ENCODE measurements at regions not wholly inside any gene's neighbourhood (a gene's known extent, or its start where the extent isn't known, plus 50 kb on each side); places are given as distances from the start of the nearest gene placed in this dataset.

DNA sequence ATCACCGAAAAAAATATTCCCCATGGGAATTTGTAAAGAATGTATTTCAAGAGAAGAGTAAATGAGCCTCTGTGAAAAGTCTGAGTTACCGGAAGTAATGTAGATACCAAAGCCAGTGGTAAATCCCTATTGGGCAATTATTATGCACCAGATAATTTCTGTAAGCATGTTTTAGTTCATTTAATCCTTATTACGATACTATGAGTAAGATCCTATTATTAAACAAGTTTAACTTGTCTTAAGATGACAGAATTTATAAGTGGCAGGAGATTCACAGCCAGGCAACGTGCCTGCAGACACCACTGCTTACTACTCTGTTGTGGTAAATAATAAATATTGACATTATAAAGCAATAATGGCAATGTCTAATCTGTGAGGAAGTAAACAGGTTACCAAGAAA is 280.8 kb upstream of the RGPD4 start:
- no peak for TF ChIP-seq EZH2 (IDR thresholded peaks at IDR 0.05; ENCODE audit: borderline replicate concordance, low read depth, low read length, severe bottlenecking)
- TF ChIP-seq, protein P1, sequence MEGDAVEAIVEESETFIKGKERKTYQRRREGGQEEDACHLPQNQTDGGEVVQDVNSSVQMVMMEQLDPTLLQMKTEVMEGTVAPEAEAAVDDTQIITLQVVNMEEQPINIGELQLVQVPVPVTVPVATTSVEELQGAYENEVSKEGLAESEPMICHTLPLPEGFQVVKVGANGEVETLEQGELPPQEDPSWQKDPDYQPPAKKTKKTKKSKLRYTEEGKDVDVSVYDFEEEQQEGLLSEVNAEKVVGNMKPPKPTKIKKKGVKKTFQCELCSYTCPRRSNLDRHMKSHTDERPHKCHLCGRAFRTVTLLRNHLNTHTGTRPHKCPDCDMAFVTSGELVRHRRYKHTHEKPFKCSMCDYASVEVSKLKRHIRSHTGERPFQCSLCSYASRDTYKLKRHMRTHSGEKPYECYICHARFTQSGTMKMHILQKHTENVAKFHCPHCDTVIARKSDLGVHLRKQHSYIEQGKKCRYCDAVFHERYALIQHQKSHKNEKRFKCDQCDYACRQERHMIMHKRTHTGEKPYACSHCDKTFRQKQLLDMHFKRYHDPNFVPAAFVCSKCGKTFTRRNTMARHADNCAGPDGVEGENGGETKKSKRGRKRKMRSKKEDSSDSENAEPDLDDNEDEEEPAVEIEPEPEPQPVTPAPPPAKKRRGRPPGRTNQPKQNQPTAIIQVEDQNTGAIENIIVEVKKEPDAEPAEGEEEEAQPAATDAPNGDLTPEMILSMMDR (IDR thresholded peaks at IDR 0.05; ENCODE audit: borderline replicate concordance, extremely low read depth, low read length, poor library complexity, severe bottlenecking): no peak
